Endodermal cell (in vitro differentiated cells): ENCODE measurements at regions not wholly inside any gene's neighbourhood (a gene's known extent, or its start where the extent isn't known, plus 50 kb on each side); places are given as distances from the start of the nearest gene placed in this dataset.
"Not testable (repeated sequence)": the region's sequence is repeated elsewhere in the genome, so short reads cannot be mapped to it uniquely, and the experiment has no call there.

Source experiments
- DNase-seq: peaks from one replicate; pipeline ENCODE4 v3.0.0-alpha.2; 2017
- H3K27ac ChIP-seq: 2 replicates; pipeline ENCODE4 v1.5.1; 2013; ENCODE audit warnings: mild to moderate bottlenecking, low read depth, low read length, moderate library complexity
- H3K27me3 ChIP-seq: 2 replicates; pipeline ENCODE4 v1.6.1; 2013; ENCODE audit warnings: mild to moderate bottlenecking, low read length, moderate library complexity; ENCODE audit not compliant: insufficient read depth, control insufficient read depth, poor library complexity, severe bottlenecking
- H3K36me3 ChIP-seq: 2 replicates; pipeline ENCODE4 v1.7.0; 2013; ENCODE audit warnings: mild to moderate bottlenecking, low read length, moderate library complexity; ENCODE audit not compliant: control insufficient read depth, insufficient read depth
- H3K4me1 ChIP-seq: one replicate; pipeline ENCODE4 v1.7.0; 2013; ENCODE audit warnings: low read length; ENCODE audit not compliant: control insufficient read depth, insufficient read depth
- H3K4me3 ChIP-seq: 2 replicates; pipeline ENCODE4 v1.5.1; 2013; ENCODE audit warnings: mild to moderate bottlenecking, low read length, moderate library complexity
- H3K9ac ChIP-seq: 2 replicates; pipeline ENCODE4 v1.6.1; 2013; ENCODE audit warnings: mild to moderate bottlenecking, low read length, moderate library complexity; ENCODE audit not compliant: poor library complexity, severe bottlenecking; ENCODE audit errors: extremely low read depth
- H3K9me3 ChIP-seq: 2 replicates; pipeline ENCODE4 v1.6.1; 2013; ENCODE audit warnings: mild to moderate bottlenecking, low read length, moderate library complexity; ENCODE audit not compliant: control insufficient read depth
- H3K27ac Mint-ChIP-seq: 2 replicates; pipeline ENCODE4 v1.8.0; 2020; ENCODE audit warnings: mixed read lengths
- H3K27me3 Mint-ChIP-seq: 2 replicates; pipeline ENCODE4 v1.8.0; 2021; ENCODE audit warnings: mild to moderate bottlenecking, mixed read lengths; ENCODE audit not compliant: insufficient read depth
- H3K36me3 Mint-ChIP-seq: 2 replicates; pipeline ENCODE4 v1.8.0; 2020; ENCODE audit warnings: low read depth, mixed read lengths
- H3K4me1 Mint-ChIP-seq: 2 replicates; pipeline ENCODE4 v1.8.0; 2020; ENCODE audit warnings: mixed read lengths
- H3K4me3 Mint-ChIP-seq: 2 replicates; pipeline ENCODE4 v1.8.0; 2020; ENCODE audit warnings: mild to moderate bottlenecking, moderate library complexity, mixed read lengths
- H3K9me3 Mint-ChIP-seq: 2 replicates; pipeline ENCODE4 v1.8.0; 2020; ENCODE audit warnings: mild to moderate bottlenecking, mixed read lengths
- WGBS, 2 experiments: methylation state at CpG; one replicate each; pipeline versions ENCODE4 v1.1.5 to v1.1.7; 2013; ENCODE audit warnings: missing lambda C conversion rate in 2 of 2, mixed read lengths in 1 of 2; ENCODE audit not compliant: insufficient coverage in 1 of 2, insufficient read length in 1 of 2; 5-methylcytosine and 5-hydroxymethylcytosine counted together

- not testable (repeated sequence) for DNase-seq, H3K9ac ChIP-seq, H3K9me3 Mint-ChIP-seq, H3K4me1 ChIP-seq, H3K27ac Mint-ChIP-seq, H3K4me3 Mint-ChIP-seq, H3K27me3 Mint-ChIP-seq, H3K27me3 ChIP-seq, H3K36me3 ChIP-seq, H3K36me3 Mint-ChIP-seq, H3K27ac ChIP-seq, H3K9me3 ChIP-seq, H3K4me3 ChIP-seq, H3K4me1 Mint-ChIP-seq
- 80% methylated on average over 1 of the region's 1 CpG; no CpG with 5 or more reads in 1 of the 2 experiments for WGBS, 2 experiments
These were observed 153.6 kb upstream of the LRRC61 start for GRCh38 chr7:150169515-150169914.

DNA sequence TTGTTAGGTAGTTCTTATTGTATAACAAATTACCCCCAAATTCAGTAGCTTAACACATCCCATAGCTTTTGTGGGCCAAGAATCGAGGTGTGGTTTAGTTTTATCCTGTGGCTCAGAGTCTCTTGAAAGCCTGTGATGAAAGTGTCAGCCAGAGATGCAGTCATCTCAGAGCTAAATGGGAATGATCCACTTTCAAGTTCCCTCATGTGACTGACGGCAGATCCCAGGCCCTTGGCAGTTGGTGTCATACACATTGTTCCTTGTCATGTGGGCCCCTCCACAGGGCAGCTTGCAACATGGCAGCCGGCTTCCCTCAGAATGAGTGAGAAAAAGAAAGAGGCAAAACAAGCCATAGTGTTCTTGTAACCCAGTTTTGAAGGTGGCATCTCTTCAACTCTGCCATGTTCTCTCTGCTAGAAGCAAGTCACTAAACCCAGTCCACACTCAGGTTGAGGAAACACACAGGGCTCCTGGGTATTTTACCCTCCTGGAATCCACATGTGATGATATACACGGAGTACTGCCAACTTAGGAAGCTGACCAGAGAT is 153.1 kb upstream of the LRRC61 start:
- not testable (repeated sequence) for H3K27ac Mint-ChIP-seq, H3K4me1 Mint-ChIP-seq, H3K36me3 ChIP-seq, H3K9me3 Mint-ChIP-seq, H3K9ac ChIP-seq, H3K4me1 ChIP-seq, H3K27ac ChIP-seq, H3K36me3 Mint-ChIP-seq, H3K4me3 Mint-ChIP-seq, H3K27me3 Mint-ChIP-seq, H3K9me3 ChIP-seq, H3K4me3 ChIP-seq, H3K27me3 ChIP-seq, DNase-seq
- 89% methylated on average over 1 of the region's 4 CpGs; no CpG with 5 or more reads in 1 of the 2 experiments for WGBS, 2 experiments

DNA sequence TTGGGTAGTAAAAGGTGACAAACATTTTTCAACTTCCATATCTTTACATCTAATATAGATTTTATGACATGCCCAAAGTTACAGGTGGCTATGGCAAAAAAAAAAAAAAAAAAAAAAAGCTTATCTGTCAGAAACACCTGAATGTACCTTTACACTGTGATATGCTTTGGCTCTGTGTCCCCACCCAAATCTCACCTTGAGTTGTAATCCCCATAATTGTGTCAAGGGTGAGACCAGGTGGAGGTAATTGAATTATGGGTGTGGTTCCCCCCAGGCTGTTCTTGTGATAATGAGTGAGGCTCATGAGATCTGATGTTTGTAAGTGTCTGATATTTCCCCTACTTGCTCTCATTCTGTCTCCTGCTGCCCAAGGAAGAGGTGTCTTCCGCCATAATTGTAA is 139.6 kb upstream of the LRRC61 start:
- H3K9me3 ChIP-seq, H3K36me3 Mint-ChIP-seq, H3K27me3 Mint-ChIP-seq, H3K36me3 ChIP-seq, H3K4me1 Mint-ChIP-seq, H3K27ac ChIP-seq, H3K4me1 ChIP-seq, H3K4me3 ChIP-seq, H3K27ac Mint-ChIP-seq, DNase-seq, H3K27me3 ChIP-seq, H3K9me3 Mint-ChIP-seq, H3K9ac ChIP-seq, H3K4me3 Mint-ChIP-seq: not testable (repeated sequence)
- no CpG with 5 or more reads among the region's 1 CpG for WGBS, 2 experiments

DNA sequence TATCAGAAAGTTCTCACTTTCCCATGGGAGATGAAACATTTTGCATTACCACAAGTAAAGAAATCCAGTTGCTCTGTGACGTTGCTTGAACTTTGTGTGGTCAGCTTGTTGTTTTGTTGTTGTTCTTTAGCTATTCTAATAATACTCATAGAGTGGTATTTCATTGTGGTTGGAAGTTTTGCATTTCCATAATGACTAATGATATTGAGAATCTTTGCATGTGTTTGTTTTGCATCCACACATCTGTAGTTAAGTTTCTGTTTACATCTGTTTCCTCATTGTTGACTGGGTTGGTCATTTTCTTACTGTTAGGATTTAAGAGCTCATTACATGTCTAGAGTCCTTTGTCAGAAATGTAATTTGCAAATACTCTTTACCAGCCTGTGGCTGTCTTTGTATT is 133.2 kb upstream of the LRRC61 start:
- not testable (repeated sequence) for H3K4me3 Mint-ChIP-seq, H3K9me3 ChIP-seq, H3K4me1 Mint-ChIP-seq, H3K27ac Mint-ChIP-seq, H3K9ac ChIP-seq, H3K4me3 ChIP-seq, DNase-seq, H3K4me1 ChIP-seq, H3K27ac ChIP-seq, H3K27me3 ChIP-seq, H3K36me3 Mint-ChIP-seq, H3K36me3 ChIP-seq, H3K9me3 Mint-ChIP-seq, H3K27me3 Mint-ChIP-seq
- 86% methylated on average over 1 of the region's 1 CpG; no CpG with 5 or more reads in 1 of the 2 experiments for WGBS, 2 experiments

- 69 to 72% methylated on average over 3 of the region's 4 CpGs for WGBS, 2 experiments
- not testable (repeated sequence) for H3K9me3 Mint-ChIP-seq, H3K36me3 ChIP-seq, H3K27me3 Mint-ChIP-seq, H3K27ac Mint-ChIP-seq, H3K4me3 ChIP-seq, H3K4me1 Mint-ChIP-seq, H3K9ac ChIP-seq, H3K4me3 Mint-ChIP-seq, H3K9me3 ChIP-seq, DNase-seq, H3K27ac ChIP-seq, H3K27me3 ChIP-seq, H3K36me3 Mint-ChIP-seq, H3K4me1 ChIP-seq
These were observed 130.6 kb upstream of the LRRC61 start for GRCh38 chr7:150192541-150192940.

- H3K27me3 Mint-ChIP-seq, H3K36me3 ChIP-seq, H3K9ac ChIP-seq, DNase-seq, H3K27me3 ChIP-seq, H3K4me1 Mint-ChIP-seq, H3K4me3 Mint-ChIP-seq, H3K9me3 ChIP-seq, H3K27ac ChIP-seq, H3K4me3 ChIP-seq, H3K4me1 ChIP-seq, H3K9me3 Mint-ChIP-seq, H3K27ac Mint-ChIP-seq, H3K36me3 Mint-ChIP-seq: not testable (repeated sequence)
- 100% methylated on average over 1 of the region's 3 CpGs; no CpG with 5 or more reads in 1 of the 2 experiments for WGBS, 2 experiments
These were observed 129.3 kb upstream of the LRRC61 start for GRCh38 chr7:150193866-150194265.
